ENCODE measurements at regions not wholly inside any gene's neighbourhood (a gene's known extent, or its start where the extent isn't known, plus 50 kb on each side); places are given as distances from the start of the nearest gene placed in this dataset.

DNA sequence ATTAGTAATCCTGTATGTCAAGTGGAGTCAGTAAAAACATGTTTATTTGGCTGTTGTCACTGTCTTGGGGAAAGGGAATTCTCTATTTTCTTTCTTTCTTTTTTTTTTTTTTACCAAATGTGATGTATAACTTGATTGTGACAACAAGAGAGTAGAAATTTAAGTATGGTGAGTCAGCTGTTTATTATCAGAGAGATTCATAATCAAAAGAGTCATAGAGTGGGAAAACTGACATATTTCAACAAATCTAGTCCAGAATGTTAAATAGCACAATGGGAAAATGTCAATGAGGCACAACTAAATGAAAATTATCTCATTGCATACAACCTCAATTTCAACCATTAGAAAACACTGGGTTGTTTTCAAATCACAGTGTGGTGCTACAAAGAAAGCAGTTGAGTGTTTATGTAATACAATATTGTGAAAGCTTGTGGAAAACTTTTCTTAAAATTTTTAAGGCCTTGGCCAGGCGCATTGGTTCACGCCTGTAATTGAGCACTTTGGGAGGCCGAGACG is 111.9 kb upstream of the DTNA start:
- TF ChIP-seq, protein P1, sequence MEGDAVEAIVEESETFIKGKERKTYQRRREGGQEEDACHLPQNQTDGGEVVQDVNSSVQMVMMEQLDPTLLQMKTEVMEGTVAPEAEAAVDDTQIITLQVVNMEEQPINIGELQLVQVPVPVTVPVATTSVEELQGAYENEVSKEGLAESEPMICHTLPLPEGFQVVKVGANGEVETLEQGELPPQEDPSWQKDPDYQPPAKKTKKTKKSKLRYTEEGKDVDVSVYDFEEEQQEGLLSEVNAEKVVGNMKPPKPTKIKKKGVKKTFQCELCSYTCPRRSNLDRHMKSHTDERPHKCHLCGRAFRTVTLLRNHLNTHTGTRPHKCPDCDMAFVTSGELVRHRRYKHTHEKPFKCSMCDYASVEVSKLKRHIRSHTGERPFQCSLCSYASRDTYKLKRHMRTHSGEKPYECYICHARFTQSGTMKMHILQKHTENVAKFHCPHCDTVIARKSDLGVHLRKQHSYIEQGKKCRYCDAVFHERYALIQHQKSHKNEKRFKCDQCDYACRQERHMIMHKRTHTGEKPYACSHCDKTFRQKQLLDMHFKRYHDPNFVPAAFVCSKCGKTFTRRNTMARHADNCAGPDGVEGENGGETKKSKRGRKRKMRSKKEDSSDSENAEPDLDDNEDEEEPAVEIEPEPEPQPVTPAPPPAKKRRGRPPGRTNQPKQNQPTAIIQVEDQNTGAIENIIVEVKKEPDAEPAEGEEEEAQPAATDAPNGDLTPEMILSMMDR (IDR thresholded peaks at IDR 0.05), result no peak
- no peak for TF ChIP-seq POLR2A (IDR thresholded peaks at IDR 0.05)

All from uterus (tissue), 2 donors.